ENCODE measurements at regions not wholly inside any gene's neighbourhood (a gene's known extent, or its start where the extent isn't known, plus 50 kb on each side); places are given as distances from the start of the nearest gene placed in this dataset.
A peak's percentile ranks its signal among the peaks of the same experiment; 100 is the strongest.
"Not testable (repeated sequence)": the region's sequence is repeated elsewhere in the genome, so short reads cannot be mapped to it uniquely, and the experiment has no call there.

- peak overlapping the region; percentile 80 for H3K4me3 Mint-ChIP-seq
- no peak overlapping the region for H3K27ac Mint-ChIP-seq
- no peaks in the 10 kb centered on the region for H3K9me3 Mint-ChIP-seq
- CTCF ChIA-PET: interaction anchor here (1.0 to 9.2 kb wide), 40 partner anchors 9 to 967 kb away, joined by 3 to 223 read pairs (median 6); partner anchors contain the start of gene ABCC4
- POLR2A ChIA-PET: no interaction called here
- peaks cover 10% of the 10 kb centered on the region for H3K4me1 Mint-ChIP-seq
- H3K27me3 Mint-ChIP-seq: peaks cover 3% of the 10 kb centered on the region
- DNase-seq: no peak
- H3K36me3 Mint-ChIP-seq (ENCODE audit: low read depth): no peaks in the 10 kb centered on the region
These were observed 102.3 kb upstream of the ABCC4 start for GRCh38 chr13:95403349-95404140.

GRCh38 chr13:95404141-95404882, 103.1 kb upstream of the ABCC4 start:
- DNase-seq: peak; percentile 79
- Mint-ChIP-seq H3K27ac (no peak overlapping the region), H3K4me1 (peaks cover 10% of the 10 kb centered on the region), H3K9me3 (no peaks in the 10 kb centered on the region), H3K27me3 (peaks cover 3% of the 10 kb centered on the region), H3K4me3 (peak overlapping the region; percentile 80), H3K36me3 (ENCODE audit: low read depth) (no peaks in the 10 kb centered on the region)
- ChIA-PET POLR2A (interaction anchor here (0.9 kb wide), 1 partner anchor 216 kb away, joined by 4 read pairs; no protein-coding TSS in a partner anchor), CTCF (interaction anchor here (0.6 to 9.2 kb wide), 54 partner anchors 8 to 968 kb away, joined by 3 to 223 read pairs (median 5); partner anchors contain the start of gene ABCC4)

DNA sequence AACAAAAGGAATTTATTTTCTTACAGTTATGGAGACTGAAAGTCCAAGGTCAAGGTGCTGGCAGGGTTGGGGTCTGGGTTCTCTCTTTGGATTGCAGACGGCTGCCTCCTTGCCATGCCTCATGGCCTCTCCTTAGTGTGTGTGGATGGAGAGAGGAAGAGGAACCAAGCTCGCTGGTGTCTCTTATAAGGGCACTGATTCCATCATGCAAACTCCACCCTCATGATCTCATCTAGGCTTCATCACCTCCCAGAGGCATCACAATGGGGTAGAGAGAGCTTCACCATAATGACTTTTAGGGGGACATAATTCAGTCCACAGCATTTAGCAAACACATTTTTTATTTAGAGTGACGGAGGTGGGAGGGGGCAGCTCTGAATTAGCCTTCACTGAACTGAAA, 104.9 kb upstream of the ABCC4 start:
- ChIA-PET CTCF (interaction anchor here (0.8 to 9.2 kb wide), 9 partner anchors 18 to 786 kb away, joined by 3 to 223 read pairs (median 6); no protein-coding TSS in a partner anchor), POLR2A (no interaction called here)
- no peak for DNase-seq
- Mint-ChIP-seq H3K4me1 (peaks cover 10% of the 10 kb centered on the region), H3K9me3 (no peaks in the 10 kb centered on the region), H3K4me3 (no peak overlapping the region), H3K36me3 (ENCODE audit: low read depth) (no peaks in the 10 kb centered on the region), H3K27me3 (peaks cover 3% of the 10 kb centered on the region), H3K27ac (no peak overlapping the region)

DNA sequence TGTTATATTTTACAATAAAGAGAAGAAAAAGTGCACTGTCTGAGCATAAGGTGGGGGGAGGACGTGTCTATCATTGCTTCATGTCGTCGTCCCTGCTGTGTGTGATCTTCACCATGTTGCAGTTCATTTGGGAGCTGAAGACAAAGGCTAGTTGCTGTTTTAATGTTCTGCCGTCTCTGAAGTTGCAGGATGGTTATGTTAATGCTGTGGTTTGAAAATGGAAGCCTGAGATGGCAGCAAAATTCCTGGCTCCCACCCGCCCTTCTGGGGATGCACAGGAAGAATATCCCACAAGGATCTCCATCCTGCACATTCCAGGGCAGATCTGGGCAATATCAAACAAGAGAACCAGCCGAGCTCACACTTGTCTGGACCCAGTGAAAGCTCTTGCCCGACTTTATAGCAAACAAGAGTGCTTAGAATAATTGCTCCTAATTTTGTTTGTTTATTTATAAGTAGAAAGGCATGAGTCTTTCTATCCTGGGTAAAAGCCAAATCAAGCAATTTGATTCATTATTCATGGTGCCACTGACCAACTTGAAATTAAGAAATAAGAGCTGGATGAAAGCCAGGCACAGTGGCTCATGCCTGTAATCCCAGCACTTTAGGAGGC, 110.3 kb upstream of the ABCC4 start:
- H3K27me3 Mint-ChIP-seq: no peaks in the 10 kb centered on the region
- H3K36me3 Mint-ChIP-seq (ENCODE audit: low read depth): no peaks in the 10 kb centered on the region
- no peak for DNase-seq
- H3K4me1 Mint-ChIP-seq: no peaks in the 10 kb centered on the region
- no peak overlapping the region for H3K4me3 Mint-ChIP-seq
- no peaks in the 10 kb centered on the region for H3K9me3 Mint-ChIP-seq
- ChIA-PET POLR2A (no interaction called here), CTCF (interaction anchor here (0.5 to 4.8 kb wide), 5 partner anchors 31 to 221 kb away, joined by 3 to 20 read pairs (median 5); no protein-coding TSS in a partner anchor)
- H3K27ac Mint-ChIP-seq: no peak overlapping the region

DNA sequence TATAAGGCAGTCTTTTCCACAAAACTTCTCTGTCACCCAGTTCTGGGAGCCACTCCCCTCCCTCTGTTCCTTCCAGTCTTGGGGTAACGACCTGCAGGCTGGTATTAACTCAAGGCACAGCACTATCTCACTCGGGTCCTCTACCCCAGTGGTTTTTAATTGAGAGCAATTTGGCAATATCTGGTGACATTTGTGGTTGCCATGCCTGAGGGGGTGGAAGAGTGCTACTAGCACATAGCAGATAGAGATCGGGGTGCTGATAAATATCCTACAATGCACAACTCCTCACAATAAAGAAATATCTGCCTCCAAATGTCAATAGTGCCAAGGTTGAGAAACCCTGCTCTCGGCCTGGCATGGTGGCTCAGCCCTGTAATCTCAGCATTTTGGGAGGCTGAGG, 117.7 kb upstream of the ABCC4 start:
- CTCF ChIA-PET: no interaction called here
- no peaks in the 10 kb centered on the region for H3K4me1 Mint-ChIP-seq
- H3K27ac Mint-ChIP-seq: no peak overlapping the region
- no peak for DNase-seq
- no peaks in the 10 kb centered on the region for H3K36me3 Mint-ChIP-seq (ENCODE audit: low read depth)
- peaks cover 13% of the 10 kb centered on the region for H3K27me3 Mint-ChIP-seq
- H3K4me3 Mint-ChIP-seq: no peak overlapping the region
- POLR2A ChIA-PET: no interaction called here
- no peaks in the 10 kb centered on the region for H3K9me3 Mint-ChIP-seq

- CTCF ChIA-PET: interaction anchor here (3.9 kb wide), 1 partner anchor 16 kb away, joined by 19 read pairs; no protein-coding TSS in a partner anchor
- DNase-seq: no peak
- POLR2A ChIA-PET: no interaction called here
- H3K4me3 Mint-ChIP-seq: no peak overlapping the region
- H3K36me3 Mint-ChIP-seq (ENCODE audit: low read depth): no peaks in the 10 kb centered on the region
- no peaks in the 10 kb centered on the region for H3K9me3 Mint-ChIP-seq
- peaks cover 13% of the 10 kb centered on the region for H3K27me3 Mint-ChIP-seq
- no peak overlapping the region for H3K27ac Mint-ChIP-seq
- peaks cover 3% of the 10 kb centered on the region for H3K4me1 Mint-ChIP-seq
These were observed 119.2 kb upstream of the ABCC4 start for GRCh38 chr13:95420501-95420900.

- DNase-seq: no peak
- Mint-ChIP-seq H3K4me1 (peaks cover 3% of the 10 kb centered on the region), H3K27me3 (peaks cover 13% of the 10 kb centered on the region), H3K4me3 (no peak overlapping the region), H3K9me3 (no peaks in the 10 kb centered on the region), H3K36me3 (ENCODE audit: low read depth) (no peaks in the 10 kb centered on the region), H3K27ac (no peak overlapping the region)
- ChIA-PET CTCF (interaction anchor here (1.0 kb wide), 1 partner anchor 22 kb away, joined by 4 read pairs; no protein-coding TSS in a partner anchor), POLR2A (no interaction called here)
These were observed 125.4 kb upstream of the ABCC4 start for GRCh38 chr13:95426631-95427030.

DNA sequence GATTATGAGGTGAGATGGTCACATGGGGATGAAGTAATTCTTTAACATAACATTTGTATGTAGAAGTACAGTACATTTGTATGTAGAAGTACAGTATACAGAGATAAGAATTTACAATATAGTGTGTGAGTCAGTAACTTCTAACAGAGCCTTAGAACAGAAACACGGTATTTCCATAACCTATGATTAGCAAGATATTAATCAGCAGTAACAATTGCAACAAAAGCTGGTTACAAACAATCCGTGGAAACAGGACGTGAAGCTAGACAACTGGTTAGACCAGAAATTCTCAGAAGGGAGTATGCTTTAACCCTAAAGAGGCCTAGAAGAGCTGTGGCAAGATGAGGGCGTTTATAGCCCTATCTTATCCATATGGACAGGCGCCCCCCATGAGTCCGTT, 122.0 kb upstream of the CLDN10 start:
- H3K27me3 Mint-ChIP-seq: peaks cover 11% of the 10 kb centered on the region
- H3K4me3 Mint-ChIP-seq; H3K36me3 Mint-ChIP-seq (ENCODE audit: low read depth); H3K27ac Mint-ChIP-seq; POLR2A ChIA-PET; H3K9me3 Mint-ChIP-seq; DNase-seq; H3K4me1 Mint-ChIP-seq: not testable (repeated sequence)
- CTCF ChIA-PET: interaction anchor here (1.4 kb wide), 1 partner anchor 29 kb away, joined by 3 read pairs; no protein-coding TSS in a partner anchor

DNA sequence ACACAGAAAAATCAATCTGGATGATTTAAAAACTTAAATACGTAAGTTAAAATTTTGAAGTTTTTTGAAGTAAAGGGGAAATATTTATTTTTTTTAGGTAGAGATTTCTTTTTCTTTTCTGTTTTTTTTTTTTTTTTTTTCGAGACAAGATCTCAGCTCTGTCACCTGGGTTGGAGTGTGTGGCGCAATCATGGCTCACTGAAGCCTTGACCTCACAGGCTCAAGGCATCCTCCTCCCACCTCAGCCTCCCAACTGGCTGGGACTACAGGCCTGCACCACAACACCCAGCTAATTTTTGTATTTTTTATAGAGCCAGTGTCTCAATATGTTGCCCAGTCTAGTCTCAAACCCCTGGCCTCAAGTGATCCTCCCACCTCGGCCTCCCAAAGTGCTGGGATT, 120.4 kb upstream of the CLDN10 start:
- no peak for DNase-seq
- ChIA-PET CTCF (no interaction called here), POLR2A (no interaction called here)
- Mint-ChIP-seq H3K9me3 (no peaks in the 10 kb centered on the region), H3K4me3 (no peak overlapping the region), H3K27me3 (peaks cover 11% of the 10 kb centered on the region), H3K36me3 (ENCODE audit: low read depth) (no peaks in the 10 kb centered on the region), H3K4me1 (no peaks in the 10 kb centered on the region), H3K27ac (no peak overlapping the region)

- Mint-ChIP-seq H3K36me3 (ENCODE audit: low read depth) (no peaks in the 10 kb centered on the region), H3K9me3 (no peaks in the 10 kb centered on the region), H3K27ac (no peak overlapping the region), H3K4me1 (no peaks in the 10 kb centered on the region), H3K27me3 (peaks cover 10% of the 10 kb centered on the region), H3K4me3 (no peak overlapping the region)
- ChIA-PET POLR2A (no interaction called here), CTCF (no interaction called here)
- DNase-seq: no peak
These were observed 119.0 kb upstream of the CLDN10 start for GRCh38 chr13:95433537-95433936.

DNA sequence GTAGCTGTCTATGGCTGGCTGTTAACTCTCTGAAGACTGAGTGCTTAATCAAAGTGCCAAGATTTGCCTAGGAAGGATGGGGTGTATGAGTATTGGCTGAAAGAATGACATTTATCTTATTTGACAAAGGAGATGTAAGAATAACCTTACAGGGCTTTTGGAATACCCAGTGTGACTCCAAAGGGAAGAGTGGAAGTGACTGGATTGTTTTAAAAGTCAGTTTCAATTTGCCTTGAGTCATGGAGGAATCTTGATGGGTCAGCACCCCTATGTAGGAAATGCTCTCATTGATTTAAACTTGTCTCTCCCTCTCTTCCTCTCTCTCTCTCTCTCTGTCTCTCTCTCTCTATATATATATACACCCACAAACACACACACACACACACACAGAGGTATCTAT, 118.4 kb upstream of the CLDN10 start:
- CTCF ChIA-PET: no interaction called here
- H3K9me3 Mint-ChIP-seq: no peaks in the 10 kb centered on the region

GRCh38 chr13:95437561-95437960, 115.0 kb upstream of the CLDN10 start:
- no peak overlapping the region for H3K27ac Mint-ChIP-seq
- H3K4me1 Mint-ChIP-seq: no peaks in the 10 kb centered on the region
- H3K36me3 Mint-ChIP-seq (ENCODE audit: low read depth): no peaks in the 10 kb centered on the region
- H3K27me3 Mint-ChIP-seq: no peaks in the 10 kb centered on the region
- H3K4me3 Mint-ChIP-seq: no peak overlapping the region
- DNase-seq: no peak
- H3K9me3 Mint-ChIP-seq: no peaks in the 10 kb centered on the region
- ChIA-PET POLR2A (no interaction called here), CTCF (interaction anchor here (1.5 kb wide), 1 partner anchor 33 kb away, joined by 6 read pairs; no protein-coding TSS in a partner anchor)

More for the DNA sequence above, 118.4 kb upstream of the CLDN10 start:
- no peak overlapping the region for H3K27ac Mint-ChIP-seq
- no peak for DNase-seq
- H3K4me1 Mint-ChIP-seq: no peaks in the 10 kb centered on the region
- POLR2A ChIA-PET: no interaction called here
- peaks cover 5% of the 10 kb centered on the region for H3K27me3 Mint-ChIP-seq
- H3K4me3 Mint-ChIP-seq: no peak overlapping the region
- no peaks in the 10 kb centered on the region for H3K36me3 Mint-ChIP-seq (ENCODE audit: low read depth)

GRCh38 chr13:95438297-95438696, 114.2 kb upstream of the CLDN10 start:
- DNase-seq: no peak
- H3K27me3 Mint-ChIP-seq: peaks cover 3% of the 10 kb centered on the region
- H3K4me1 Mint-ChIP-seq: no peaks in the 10 kb centered on the region
- POLR2A ChIA-PET: no interaction called here
- H3K4me3 Mint-ChIP-seq: no peak overlapping the region
- H3K9me3 Mint-ChIP-seq: no peaks in the 10 kb centered on the region
- CTCF ChIA-PET: no interaction called here
- H3K27ac Mint-ChIP-seq: no peak overlapping the region
- H3K36me3 Mint-ChIP-seq (ENCODE audit: low read depth): no peaks in the 10 kb centered on the region
